ENCODE measurements at regions not wholly inside any gene's neighbourhood (a gene's known extent, or its start where the extent isn't known, plus 50 kb on each side); places are given as distances from the start of the nearest gene placed in this dataset.

DNA sequence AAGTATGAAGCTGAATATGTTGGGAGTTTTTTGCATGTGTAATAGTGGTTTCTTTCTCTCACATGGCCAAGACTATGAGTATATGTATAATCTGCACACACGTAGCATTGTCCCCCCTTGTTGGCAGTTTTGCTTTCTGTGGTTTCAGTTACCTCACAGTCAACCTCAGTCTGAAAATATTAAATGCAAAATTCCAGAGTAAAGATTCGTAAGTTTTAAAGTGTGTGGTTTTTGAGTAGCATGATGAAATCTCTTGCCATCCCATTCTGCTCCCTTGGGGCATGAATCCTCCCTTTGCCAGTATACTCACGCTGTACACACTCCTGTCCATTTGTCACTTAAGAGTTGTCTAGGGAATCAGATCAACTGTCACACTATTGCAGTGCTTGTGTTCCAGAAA, 742.0 kb upstream of the CCDC54 start:
- no peak overlapping the region for H3K9ac ChIP-seq (ENCODE audit: low read length)
- H3K4me1 ChIP-seq (ENCODE audit: low read length): peaks cover 11% of the 10 kb centered on the region
- no peak overlapping the region for H3K27ac ChIP-seq (ENCODE audit: low read length)
- H3K27me3 ChIP-seq (ENCODE audit: low read depth, low read length): no peaks in the 10 kb centered on the region
- no peaks in the 10 kb centered on the region for H3K79me2 ChIP-seq (ENCODE audit: low read length)
- no peak for TF ChIP-seq EZH2phosphoT487 (IDR thresholded peaks at IDR 0.05; ENCODE audit: low read depth)
- 0 out of 2 replicates have a peak overlapping the region, but pooled peaks have one; percentile 13 for H3K4me2 ChIP-seq (ENCODE audit: low read length)
- no peaks in the 10 kb centered on the region for H3K9me3 ChIP-seq (ENCODE audit: insufficient read depth, low read length)
- no peaks in the 10 kb centered on the region for H4K20me1 ChIP-seq (ENCODE audit: insufficient read depth, low read length)
- no peak overlapping the region for H3K4me3 ChIP-seq (ENCODE audit: low read length)
- H3K36me3 ChIP-seq (replicated peaks; ENCODE audit: low read depth, low read length): no peaks in the 10 kb centered on the region
- H2AFZ ChIP-seq (ENCODE audit: low read depth, low read length): no peak overlapping the region

DNA sequence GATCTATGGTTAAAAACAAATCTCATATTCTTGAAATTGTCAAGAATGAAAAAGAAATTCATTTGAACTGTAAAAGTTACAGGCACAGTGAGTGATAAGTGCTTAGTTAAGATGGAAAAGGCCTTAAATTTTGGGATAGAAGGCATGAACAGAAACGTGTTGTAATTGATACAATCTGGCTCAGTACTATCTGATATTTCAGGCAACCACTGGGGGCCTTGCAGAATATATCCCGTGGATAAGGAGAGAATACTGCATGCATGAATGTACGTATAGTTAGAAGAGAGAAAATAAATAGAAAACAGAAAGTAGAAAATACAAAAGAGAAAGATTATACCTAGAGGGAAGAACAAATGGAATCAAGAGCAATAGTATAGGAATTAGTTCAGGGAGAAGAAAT, 741.4 kb upstream of the CCDC54 start:
- Histone ChIP-seq H4K20me1 (ENCODE audit: insufficient read depth, low read length) (no peaks in the 10 kb centered on the region), H3K4me1 (ENCODE audit: low read length) (peaks cover 11% of the 10 kb centered on the region), H3K4me3 (ENCODE audit: low read length) (no peak overlapping the region), H3K27ac (ENCODE audit: low read length) (no peak overlapping the region), H3K9me3 (ENCODE audit: insufficient read depth, low read length) (no peaks in the 10 kb centered on the region), H3K79me2 (ENCODE audit: low read length) (no peaks in the 10 kb centered on the region), H2AFZ (ENCODE audit: low read depth, low read length) (no peak overlapping the region), H3K9ac (ENCODE audit: low read length) (no peak overlapping the region), H3K27me3 (ENCODE audit: low read depth, low read length) (no peaks in the 10 kb centered on the region), H3K4me2 (ENCODE audit: low read length) (no peak overlapping the region), H3K36me3 (replicated peaks; ENCODE audit: low read depth, low read length) (no peaks in the 10 kb centered on the region)
- no peak for TF ChIP-seq EZH2phosphoT487 (IDR thresholded peaks at IDR 0.05; ENCODE audit: low read depth)
- TF ChIP-seq, protein P1, sequence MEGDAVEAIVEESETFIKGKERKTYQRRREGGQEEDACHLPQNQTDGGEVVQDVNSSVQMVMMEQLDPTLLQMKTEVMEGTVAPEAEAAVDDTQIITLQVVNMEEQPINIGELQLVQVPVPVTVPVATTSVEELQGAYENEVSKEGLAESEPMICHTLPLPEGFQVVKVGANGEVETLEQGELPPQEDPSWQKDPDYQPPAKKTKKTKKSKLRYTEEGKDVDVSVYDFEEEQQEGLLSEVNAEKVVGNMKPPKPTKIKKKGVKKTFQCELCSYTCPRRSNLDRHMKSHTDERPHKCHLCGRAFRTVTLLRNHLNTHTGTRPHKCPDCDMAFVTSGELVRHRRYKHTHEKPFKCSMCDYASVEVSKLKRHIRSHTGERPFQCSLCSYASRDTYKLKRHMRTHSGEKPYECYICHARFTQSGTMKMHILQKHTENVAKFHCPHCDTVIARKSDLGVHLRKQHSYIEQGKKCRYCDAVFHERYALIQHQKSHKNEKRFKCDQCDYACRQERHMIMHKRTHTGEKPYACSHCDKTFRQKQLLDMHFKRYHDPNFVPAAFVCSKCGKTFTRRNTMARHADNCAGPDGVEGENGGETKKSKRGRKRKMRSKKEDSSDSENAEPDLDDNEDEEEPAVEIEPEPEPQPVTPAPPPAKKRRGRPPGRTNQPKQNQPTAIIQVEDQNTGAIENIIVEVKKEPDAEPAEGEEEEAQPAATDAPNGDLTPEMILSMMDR (IDR thresholded peaks at IDR 0.05; ENCODE audit: low read depth, low read length): no peak

DNA sequence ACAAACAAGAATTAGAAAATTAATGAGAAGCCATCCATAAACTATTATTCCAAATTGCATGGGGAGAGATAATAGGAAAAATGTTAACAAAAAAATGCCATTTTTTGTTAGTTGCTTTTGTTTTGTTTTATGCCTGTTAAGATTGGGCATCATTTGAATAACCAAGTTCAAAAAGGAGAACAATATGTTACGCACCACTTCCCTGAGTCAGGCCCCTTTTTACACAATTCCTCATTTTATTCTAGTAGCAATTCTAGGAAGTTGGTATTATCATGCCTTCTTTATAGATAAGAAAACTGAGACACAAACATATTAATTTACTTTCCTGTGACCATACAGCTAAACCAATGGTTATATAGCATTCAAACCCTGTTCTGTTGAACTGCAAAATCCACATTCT, 736.9 kb upstream of the CCDC54 start:
- Histone ChIP-seq H3K4me3 (ENCODE audit: low read length) (no peak overlapping the region), H3K27ac (ENCODE audit: low read length) (no peak overlapping the region), H3K4me1 (ENCODE audit: low read length) (peaks cover 6% of the 10 kb centered on the region), H3K79me2 (ENCODE audit: low read length) (no peaks in the 10 kb centered on the region), H3K9me3 (ENCODE audit: insufficient read depth, low read length) (no peaks in the 10 kb centered on the region), H3K9ac (ENCODE audit: low read length) (no peak overlapping the region), H3K36me3 (replicated peaks; ENCODE audit: low read depth, low read length) (no peaks in the 10 kb centered on the region), H2AFZ (ENCODE audit: low read depth, low read length) (no peak overlapping the region), H3K4me2 (ENCODE audit: low read length) (no peak overlapping the region), H3K27me3 (ENCODE audit: low read depth, low read length) (no peaks in the 10 kb centered on the region), H4K20me1 (ENCODE audit: insufficient read depth, low read length) (no peaks in the 10 kb centered on the region)
- TF ChIP-seq EZH2phosphoT487 (IDR thresholded peaks at IDR 0.05; ENCODE audit: low read depth): no peak
- TF ChIP-seq, protein P1 (IDR thresholded peaks at IDR 0.05; ENCODE audit: low read depth, low read length): no peak

DNA sequence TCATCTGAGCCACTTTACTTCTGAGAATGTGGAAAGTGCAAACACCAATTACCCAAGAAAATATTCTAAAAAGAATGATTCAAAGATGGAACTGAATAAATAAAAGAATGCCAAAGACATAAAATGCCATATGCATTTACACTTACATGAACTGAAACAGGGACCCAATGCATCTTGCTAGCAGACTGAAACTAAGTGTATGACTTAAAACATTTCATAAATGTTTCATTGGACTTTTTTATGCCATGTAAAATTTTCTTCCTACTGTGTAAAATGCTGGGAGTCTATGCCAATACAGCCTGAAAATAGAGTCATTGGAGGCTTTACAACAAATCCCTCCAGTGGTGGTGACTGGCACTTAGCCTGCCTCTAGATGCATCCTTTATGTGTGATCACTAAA, 735.1 kb upstream of the CCDC54 start:
- H3K4me1 ChIP-seq (ENCODE audit: low read length): no peaks in the 10 kb centered on the region
- no peaks in the 10 kb centered on the region for H3K36me3 ChIP-seq (replicated peaks; ENCODE audit: low read depth, low read length)
- no peak for TF ChIP-seq EZH2phosphoT487 (IDR thresholded peaks at IDR 0.05; ENCODE audit: low read depth)
- TF ChIP-seq, protein P1 (IDR thresholded peaks at IDR 0.05; ENCODE audit: low read depth, low read length): no peak
- H3K4me3 ChIP-seq (ENCODE audit: low read length): no peak overlapping the region
- no peaks in the 10 kb centered on the region for H3K79me2 ChIP-seq (ENCODE audit: low read length)
- no peak overlapping the region for H3K4me2 ChIP-seq (ENCODE audit: low read length)
- H4K20me1 ChIP-seq (ENCODE audit: insufficient read depth, low read length): no peaks in the 10 kb centered on the region
- no peak overlapping the region for H3K27ac ChIP-seq (ENCODE audit: low read length)
- H3K27me3 ChIP-seq (ENCODE audit: low read depth, low read length): no peaks in the 10 kb centered on the region
- no peaks in the 10 kb centered on the region for H3K9me3 ChIP-seq (ENCODE audit: insufficient read depth, low read length)
- no peak overlapping the region for H3K9ac ChIP-seq (ENCODE audit: low read length)
- no peak overlapping the region for H2AFZ ChIP-seq (ENCODE audit: low read depth, low read length)
